T47D (cell line): ENCODE measurements at regions not wholly inside any gene's neighbourhood (a gene's known extent, or its start where the extent isn't known, plus 50 kb on each side); places are given as distances from the start of the nearest gene placed in this dataset.

Source experiments
- DNase-seq, 2 experiments: peaks; one replicate each; pipeline versions ENCODE4 v3.0.0 to v3.0.0-alpha.2; 2011 to 2012; ENCODE audit warnings: low read depth in 1 of 2, low spot score in 1 of 2
- JUND ChIP-seq: IDR thresholded peaks from 2 replicates; pipeline ENCODE4 v1.6.1; 2012; ENCODE audit warnings: low read depth
- in situ Hi-C: cut with HindIII; loops from 2 replicates; pipeline ENCODE4 v1.10.0; 2016; ENCODE audit warnings: low sequenced_read_pairs, low pct_unique_long_range_greater_than_20kb

DNA sequence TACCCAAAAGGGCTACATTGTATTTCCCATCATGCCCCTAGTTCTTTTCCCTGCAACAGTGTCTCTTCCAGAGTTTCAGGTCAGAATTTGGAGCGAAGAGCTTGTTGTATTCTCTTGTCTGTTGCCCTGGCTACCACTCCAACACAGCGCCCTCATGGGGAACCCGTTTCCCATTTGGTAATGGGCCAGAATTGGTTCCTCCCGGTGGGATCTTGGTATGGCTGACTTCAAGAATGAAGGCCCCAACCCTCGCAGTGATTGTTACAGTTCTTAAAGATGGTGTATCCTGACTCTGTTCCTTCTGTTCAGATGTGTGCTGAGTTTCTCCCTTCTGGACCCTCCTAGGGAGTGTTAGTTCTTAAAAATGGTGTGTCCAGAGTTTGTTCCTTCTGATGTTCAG is 110.5 kb upstream of the ZNF32 start:
- no peak for DNase-seq
- no peak for TF ChIP-seq JUND
- in situ Hi-C loops, result no loop called here

DNA sequence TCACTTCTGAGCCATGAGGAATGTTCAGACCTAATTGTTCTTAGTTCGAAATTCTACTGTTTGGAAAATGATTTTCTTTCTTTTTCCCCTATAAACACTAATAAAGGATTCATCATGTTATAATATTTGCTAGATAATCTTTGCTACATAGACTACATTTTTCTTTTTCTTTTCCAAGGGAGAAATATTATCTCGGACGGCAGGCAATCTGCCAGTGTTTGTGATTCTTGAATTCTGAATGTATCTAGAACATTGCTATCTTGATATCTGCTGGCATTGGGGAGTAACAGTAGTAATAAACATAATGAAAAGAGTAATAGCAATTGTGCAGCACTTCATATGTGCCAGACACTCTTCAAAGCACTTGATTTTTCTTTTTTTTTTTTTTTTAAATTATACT is 107.7 kb upstream of the ZNF32 start:
- TF ChIP-seq JUND, result no peak
- no peak for DNase-seq
- in situ Hi-C loops, result no loop called here

DNA sequence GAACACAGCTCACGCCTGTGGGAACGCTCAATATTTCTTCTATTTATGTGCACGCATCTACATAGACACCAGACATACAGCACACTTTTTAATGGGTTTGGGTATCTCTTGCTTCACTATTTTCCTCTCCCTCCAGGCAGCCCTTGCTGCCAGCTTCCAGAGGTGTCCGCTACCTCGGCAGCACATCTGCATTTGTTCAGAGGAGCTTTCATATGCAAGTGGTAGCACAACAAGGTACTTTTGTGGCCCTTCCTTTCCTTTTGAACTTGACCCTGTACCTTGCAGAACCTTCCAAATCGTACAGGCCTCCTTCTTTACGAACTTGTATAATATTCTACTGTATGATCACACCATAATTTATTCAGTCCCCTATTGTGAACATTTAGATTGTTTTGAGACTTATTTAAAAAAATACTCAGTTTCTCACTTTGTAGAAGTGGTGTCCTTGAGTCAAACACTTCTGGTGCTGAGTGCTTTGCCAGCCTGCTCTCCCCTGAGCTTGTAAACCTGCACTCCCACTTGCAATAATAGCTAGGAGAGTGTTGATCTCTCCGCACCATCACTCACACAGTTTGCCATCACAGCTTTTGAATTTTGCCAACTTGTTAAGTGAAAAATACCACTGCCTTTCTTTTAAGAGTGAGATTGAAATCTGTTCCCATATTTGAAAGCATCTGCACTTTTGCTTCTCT is 106.0 kb upstream of the ZNF32 start:
- no peak for TF ChIP-seq JUND
- in situ Hi-C loops, result no loop called here
- no peak for DNase-seq

DNA sequence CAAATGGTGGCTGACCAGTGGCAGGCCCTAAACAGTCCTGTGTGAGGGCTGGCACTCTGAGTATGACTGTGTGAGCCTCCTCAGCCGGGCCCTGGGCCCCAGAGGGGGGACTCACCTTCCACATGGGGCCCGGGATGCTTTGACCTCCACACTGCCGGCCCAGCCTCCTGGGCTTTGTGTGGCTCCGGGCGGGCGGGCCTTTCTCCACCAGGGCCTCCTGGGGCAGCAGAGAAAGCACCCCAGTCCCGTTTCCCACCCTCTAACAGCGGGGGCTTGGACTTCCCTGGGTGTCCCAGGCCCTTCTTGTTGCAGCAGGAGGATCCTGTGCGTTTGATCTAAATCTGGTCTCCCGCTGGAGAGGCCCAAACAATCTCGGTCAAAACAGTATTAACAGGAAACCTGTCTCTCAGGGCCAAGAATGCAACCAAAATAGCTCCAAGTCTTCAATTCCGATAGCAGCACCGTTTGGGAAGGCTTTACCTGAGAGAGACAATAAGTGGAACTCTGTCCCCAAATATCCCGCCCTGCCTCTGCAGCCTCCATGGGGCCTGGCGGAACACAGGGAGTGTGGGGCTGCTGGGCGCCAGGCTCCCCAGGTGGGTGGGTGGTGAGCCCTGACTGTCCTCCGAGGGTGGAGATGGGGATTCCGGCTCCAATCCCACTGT is 104.8 kb upstream of the ZNF32 start:
- DNase-seq, result no peak
- TF ChIP-seq JUND, result no peak
- in situ Hi-C loops, result no loop called here

DNA sequence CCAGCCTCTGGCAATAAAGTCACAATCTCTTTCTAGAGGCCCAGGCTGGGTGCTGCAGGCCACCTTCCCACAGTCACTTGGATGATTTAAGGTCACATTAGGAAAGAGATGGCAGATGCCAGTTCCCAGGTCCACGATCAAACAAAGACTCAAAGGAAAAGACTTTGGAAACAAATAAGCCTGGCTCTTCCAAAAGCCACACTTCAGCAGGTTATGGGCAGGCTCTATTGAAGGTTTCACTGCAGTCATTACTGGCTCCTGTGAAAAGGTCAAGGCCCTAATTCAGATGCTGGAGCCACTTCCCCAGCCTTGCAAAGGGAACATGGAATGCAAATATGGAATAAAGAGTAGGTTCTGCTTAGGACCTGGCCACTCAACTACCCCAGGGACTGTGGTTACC is 104.0 kb upstream of the ZNF32 start:
- in situ Hi-C loops, result no loop called here
- TF ChIP-seq JUND, result no peak
- DNase-seq, result no peak

DNA sequence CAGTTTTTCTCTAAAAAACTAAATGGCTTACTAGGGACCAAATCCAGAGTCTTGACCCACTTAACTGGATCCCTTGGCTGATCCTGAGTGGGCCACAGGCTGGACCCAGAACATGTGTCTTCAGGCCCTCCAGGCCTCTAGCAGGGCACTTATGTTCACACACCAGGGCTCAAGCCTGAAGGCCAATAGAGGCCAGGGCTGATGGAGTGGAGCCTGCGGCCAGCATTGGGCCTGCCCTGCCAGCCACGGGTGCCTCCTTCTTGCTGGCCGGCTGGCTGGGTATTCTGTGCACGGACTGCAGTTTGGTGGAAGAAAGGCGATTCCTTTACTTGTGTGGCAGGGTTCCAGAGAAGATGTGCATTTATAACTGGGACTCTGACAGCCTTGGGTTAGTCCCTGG is 103.0 kb upstream of the ZNF32 start:
- DNase-seq, result no peak
- in situ Hi-C loops, result no loop called here
- no peak for TF ChIP-seq JUND

DNA sequence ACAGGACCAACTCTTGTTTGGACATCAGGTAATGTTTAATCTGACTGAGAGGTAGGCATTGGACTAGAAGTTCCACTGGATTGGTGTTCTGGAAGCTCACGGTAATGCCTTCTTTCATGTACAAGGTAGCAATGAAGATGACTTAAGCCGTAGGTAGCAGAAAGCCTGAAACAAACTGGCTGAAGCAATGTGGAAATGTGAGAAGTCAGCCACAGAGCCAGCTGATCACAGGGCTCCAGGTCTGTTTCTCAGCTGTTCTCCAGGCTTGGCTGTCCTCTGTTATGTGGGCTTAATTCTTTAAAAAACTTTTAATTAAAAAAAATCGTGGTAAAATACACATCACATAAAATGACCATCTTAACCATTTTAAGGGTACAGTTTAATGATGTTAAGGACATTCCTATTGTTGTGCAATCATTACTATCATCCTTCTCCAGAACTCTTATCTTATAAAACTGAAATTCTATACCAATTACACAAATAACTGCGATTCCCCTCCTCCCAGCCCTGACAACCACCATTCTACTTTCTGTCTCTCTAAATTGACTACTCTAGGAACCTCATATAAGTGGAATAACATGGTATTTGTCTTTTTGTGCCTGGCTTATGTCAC is 101.4 kb upstream of the ZNF32 start:
- no peak for TF ChIP-seq JUND
- DNase-seq, result no peak
- in situ Hi-C loops, result no loop called here

DNA sequence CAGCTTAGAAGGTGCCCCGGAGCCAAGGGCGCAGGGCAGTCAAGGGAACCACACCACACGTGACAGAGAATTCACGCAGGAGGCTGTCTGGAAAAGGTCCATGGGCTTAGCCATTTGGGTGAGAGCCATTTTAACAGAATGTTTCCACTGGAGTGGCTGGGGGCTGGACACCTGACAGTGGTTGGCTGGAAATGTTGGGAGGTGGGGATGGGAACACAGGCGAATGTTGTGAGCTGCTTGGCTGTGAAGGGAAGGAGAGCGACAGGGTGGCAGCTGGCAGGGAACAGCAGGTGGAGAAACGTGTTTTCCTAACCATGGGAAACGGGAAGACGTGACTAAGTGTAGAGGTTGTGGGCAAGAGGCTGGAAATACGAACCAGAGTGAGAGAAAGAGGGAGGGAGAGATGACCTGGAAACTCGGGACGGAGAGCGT is 100.5 kb upstream of the ZNF32 start:
- DNase-seq, result no peak
- TF ChIP-seq JUND, result no peak
- in situ Hi-C loops, result no loop called here

DNA sequence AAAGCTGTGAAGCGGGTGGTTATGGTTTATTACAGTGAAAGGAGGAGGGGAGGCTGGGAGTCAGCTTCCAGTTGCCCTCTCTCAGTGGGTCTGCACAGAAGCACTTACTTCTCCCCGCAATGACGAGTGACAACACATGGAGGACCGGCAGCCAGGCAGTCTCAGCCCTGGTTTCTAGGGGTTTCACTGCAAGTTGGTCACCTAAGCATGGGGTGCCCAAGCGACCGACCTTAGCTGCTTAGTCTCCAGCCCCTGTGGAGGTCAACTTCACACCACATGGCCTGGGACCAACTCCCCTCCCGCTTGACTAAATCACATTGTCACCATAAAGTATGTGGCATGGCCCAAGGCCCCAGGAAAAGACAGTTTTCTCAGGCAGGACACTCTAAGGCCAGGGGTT is 99.9 kb upstream of the ZNF32 start:
- DNase-seq, result no peak
- in situ Hi-C loops, result no loop called here
- no peak for TF ChIP-seq JUND

DNA sequence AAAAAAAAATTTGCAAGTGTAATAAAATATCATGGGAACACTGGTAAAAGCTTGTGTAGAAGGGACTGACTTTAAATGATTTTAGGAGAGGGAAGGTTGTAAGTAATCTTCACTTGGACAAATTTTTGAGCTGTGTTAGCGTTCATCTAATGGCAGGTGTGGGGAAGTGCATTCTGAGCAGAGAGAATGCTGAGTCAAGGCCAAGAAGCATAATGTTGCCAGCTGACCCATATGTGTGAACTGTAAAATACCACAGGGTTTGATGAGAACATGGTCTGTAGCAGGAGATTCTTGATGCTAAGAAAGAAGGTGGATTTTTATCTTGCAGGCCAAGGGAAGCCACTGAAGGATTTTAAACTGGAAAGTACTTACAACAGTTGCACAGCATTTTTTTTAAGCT is 98.2 kb upstream of the ZNF32 start:
- no peak for TF ChIP-seq JUND

DNA sequence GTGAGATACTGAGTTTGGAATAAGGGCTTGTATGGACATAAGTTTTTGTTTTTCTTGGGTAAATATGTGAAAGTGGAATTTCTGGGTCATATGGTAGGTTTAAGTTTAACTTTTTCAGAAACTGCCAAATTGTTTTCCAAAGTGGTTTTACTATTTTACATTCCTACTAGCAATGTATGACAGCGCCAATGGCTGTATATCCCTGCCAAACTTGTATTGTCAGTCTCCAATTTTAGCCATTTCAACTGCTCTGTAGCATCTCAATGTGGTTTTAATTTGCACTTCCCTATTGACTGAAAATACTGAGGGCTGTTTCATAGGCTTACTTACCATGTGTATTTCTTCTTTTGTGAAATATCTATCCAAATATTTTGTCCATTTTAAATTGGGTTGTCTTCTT is 90.5 kb upstream of the ZNF32 start:
- DNase-seq, result peak in 1 of 2 experiments; percentile 20
- in situ Hi-C loops, result no loop called here
- no peak for TF ChIP-seq JUND

More for the DNA sequence above, 98.2 kb upstream of the ZNF32 start:
- no peak for DNase-seq
- in situ Hi-C loops, result no loop called here

DNA sequence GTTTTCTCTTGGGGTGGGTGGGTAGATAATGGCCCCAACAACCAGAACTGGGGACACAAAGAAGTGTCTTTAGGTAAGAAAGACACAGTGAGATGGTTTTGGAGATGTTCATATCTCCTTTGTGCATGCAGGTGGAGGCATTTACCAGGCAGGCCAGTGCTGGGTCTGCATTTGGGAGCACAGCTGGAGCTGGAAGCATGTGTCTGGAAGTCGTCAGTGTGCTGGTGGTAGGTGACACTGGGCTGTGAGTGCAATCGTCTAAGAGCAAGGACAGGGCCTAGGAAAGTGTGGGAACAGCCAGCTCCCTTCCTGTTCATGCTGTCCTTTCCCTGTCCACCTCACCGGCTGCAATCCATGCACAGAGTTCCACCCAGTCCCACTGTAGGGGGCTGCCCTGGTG is 88.3 kb upstream of the ZNF32 start:
- no peak for DNase-seq
- no peak for TF ChIP-seq JUND
- in situ Hi-C loops, result no loop called here

DNA sequence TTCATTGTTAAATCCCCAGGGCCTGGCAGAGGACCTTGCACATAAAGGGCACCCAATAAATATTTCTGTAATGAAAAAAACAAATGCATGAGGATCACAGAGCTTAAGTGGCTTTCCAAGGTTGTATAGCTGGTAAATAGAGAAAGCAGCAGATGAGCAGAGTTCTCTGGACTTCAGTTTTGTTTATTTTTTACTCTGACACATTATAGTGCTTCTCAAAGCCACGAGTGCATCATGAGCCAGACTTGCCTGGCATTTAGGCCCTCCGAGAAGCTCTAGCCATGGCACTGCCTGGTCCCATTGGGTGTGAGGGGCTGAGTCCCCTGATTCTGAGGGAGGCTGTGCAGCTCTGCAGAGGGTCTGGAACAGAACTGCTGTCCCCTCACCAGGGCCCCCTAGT is 87.2 kb upstream of the ZNF32 start:
- no peak for TF ChIP-seq JUND
- in situ Hi-C loops, result no loop called here
- no peak for DNase-seq
